GM23338 (cell line): ENCODE measurements at regions not wholly inside any gene's neighbourhood (a gene's known extent, or its start where the extent isn't known, plus 50 kb on each side); places are given as distances from the start of the nearest gene placed in this dataset.

Experiments used
- EZH2 ChIP-seq: fragments of 200-600 bp; sonication (generic); IDR thresholded peaks from one replicate; pipeline ENCODE4 v1.8.0; 2017; ENCODE audit warnings: antibody characterized with exemption, mild to moderate bottlenecking, low read depth; ENCODE audit not compliant: unreplicated experiment
- POLR2AphosphoS5 ChIP-seq: IDR thresholded peaks from 2 replicates; pipeline ENCODE4 v1.6.1; 2016; ENCODE audit warnings: antibody characterized with exemption, low read depth
- ZNF114 ChIP-seq: fragments of 250-450 bp; sonication (Bioruptor Pico); IDR thresholded peaks from 2 replicates; pipeline ENCODE4 v1.5.0; 2020; ENCODE audit warnings: mild to moderate bottlenecking, moderate library complexity
- TF ChIP-seq, protein P1 (sequence below), 2 experiments: fragments of 200-600 bp in 1 of 2; sonication (generic) in 1 of 2; conservative IDR thresholded peaks; 2 replicates each; pipeline versions ENCODE4 v1.5.1 to v1.6.1; 2016 to 2017; ENCODE audit warnings: antibody characterized with exemption in 2 of 2, low read depth in 2 of 2, mild to moderate bottlenecking in 2 of 2, moderate library complexity in 1 of 2

DNA sequence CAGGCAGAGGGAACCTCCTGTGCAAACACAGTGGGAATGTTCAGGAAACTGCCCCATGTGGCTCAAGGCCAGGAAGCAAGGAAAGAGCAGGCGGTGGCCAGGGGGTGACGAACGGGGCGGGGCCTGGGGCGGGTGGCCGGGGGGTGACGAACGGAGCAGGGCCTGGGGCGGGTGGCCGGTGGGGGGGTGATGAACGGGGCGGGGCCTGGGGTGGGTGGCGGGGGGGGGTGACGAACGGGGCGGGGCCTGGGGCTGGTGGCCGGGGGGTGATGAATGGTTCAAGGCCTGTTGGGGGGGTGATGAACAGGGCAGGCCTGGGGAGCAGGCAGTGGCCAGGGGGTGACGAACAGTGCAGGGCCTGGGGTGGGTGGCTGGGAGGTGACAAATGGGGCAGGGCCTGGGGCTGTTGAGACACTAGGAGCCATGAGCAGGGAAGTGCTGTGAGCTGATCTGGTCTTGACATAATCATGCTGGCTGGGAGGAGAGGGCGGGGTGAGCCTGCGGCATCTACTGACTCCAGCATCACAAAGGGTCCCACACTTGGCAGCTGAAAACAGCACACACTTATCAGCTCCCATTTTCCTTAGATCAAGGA lies 62.7 kb upstream of the FBRSL1 start:
- TF ChIP-seq EZH2 (no peak), ZNF114 (CRISPR knock-in tag) (no peak), POLR2AphosphoS5 (no peak)
- TF ChIP-seq, protein P1, sequence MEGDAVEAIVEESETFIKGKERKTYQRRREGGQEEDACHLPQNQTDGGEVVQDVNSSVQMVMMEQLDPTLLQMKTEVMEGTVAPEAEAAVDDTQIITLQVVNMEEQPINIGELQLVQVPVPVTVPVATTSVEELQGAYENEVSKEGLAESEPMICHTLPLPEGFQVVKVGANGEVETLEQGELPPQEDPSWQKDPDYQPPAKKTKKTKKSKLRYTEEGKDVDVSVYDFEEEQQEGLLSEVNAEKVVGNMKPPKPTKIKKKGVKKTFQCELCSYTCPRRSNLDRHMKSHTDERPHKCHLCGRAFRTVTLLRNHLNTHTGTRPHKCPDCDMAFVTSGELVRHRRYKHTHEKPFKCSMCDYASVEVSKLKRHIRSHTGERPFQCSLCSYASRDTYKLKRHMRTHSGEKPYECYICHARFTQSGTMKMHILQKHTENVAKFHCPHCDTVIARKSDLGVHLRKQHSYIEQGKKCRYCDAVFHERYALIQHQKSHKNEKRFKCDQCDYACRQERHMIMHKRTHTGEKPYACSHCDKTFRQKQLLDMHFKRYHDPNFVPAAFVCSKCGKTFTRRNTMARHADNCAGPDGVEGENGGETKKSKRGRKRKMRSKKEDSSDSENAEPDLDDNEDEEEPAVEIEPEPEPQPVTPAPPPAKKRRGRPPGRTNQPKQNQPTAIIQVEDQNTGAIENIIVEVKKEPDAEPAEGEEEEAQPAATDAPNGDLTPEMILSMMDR (conservative IDR thresholded peaks at IDR 0.05; ENCODE audit: low read depth in 2 of 2), result no peak
